GM23248 (cell line): ENCODE measurements at regions not wholly inside any gene's neighbourhood (a gene's known extent, or its start where the extent isn't known, plus 50 kb on each side); places are given as distances from the start of the nearest gene placed in this dataset.

Source experiments
- DNase-seq: peaks from one replicate; pipeline ENCODE4 v3.0.0-alpha.2; 2015
- H2AFZ ChIP-seq: fragments of 200-600 bp; sonication (generic); 2 replicates; pipeline ENCODE4 v1.6.1; 2016; ENCODE audit warnings: antibody characterized with exemption
- H3F3A ChIP-seq: fragments of 200-600 bp; sonication (generic); 2 replicates; pipeline ENCODE4 v1.6.1; 2016; ENCODE audit warnings: mild to moderate bottlenecking, antibody characterized with exemption, mixed run types; ENCODE audit not compliant: insufficient read depth
- H3K27ac ChIP-seq: fragments of 200-600 bp; sonication (generic); 2 replicates; pipeline ENCODE4 v1.5.1; 2016; ENCODE audit warnings: mild to moderate bottlenecking
- H3K27me3 ChIP-seq: fragments of 200-600 bp; sonication (generic); replicated peaks from 2 replicates; pipeline ENCODE4 v1.6.1; 2016; ENCODE audit warnings: mild to moderate bottlenecking; ENCODE audit not compliant: insufficient read depth
- H3K36me3 ChIP-seq: fragments of 200-600 bp; sonication (generic); 2 replicates; pipeline ENCODE4 v1.6.1; 2016; ENCODE audit warnings: low read depth, mild to moderate bottlenecking
- H3K4me1 ChIP-seq: fragments of 200-600 bp; sonication (generic); 2 replicates; pipeline ENCODE4 v1.6.1; 2016; ENCODE audit warnings: mild to moderate bottlenecking; ENCODE audit not compliant: insufficient read depth
- H3K4me2 ChIP-seq: fragments of 200-600 bp; sonication (generic); one replicate; pipeline ENCODE4 v1.6.1; 2016; ENCODE audit warnings: mild to moderate bottlenecking; ENCODE audit not compliant: unreplicated experiment
- H3K4me3 ChIP-seq: fragments of 200-600 bp; sonication (generic); 2 replicates; pipeline ENCODE4 v1.5.1; 2016; ENCODE audit warnings: mild to moderate bottlenecking
- H3K79me2 ChIP-seq: fragments of 200-600 bp; sonication (generic); 2 replicates; pipeline ENCODE4 v1.6.1; 2016; ENCODE audit warnings: mild to moderate bottlenecking; ENCODE audit not compliant: insufficient read depth
- H3K9ac ChIP-seq: fragments of 200-600 bp; sonication (generic); 2 replicates; pipeline ENCODE4 v1.6.1; 2016; ENCODE audit warnings: mild to moderate bottlenecking
- H3K9me2 ChIP-seq: fragments of 200-600 bp; sonication (generic); 2 replicates; pipeline ENCODE4 v1.6.1; 2016; ENCODE audit warnings: mixed run types, mild to moderate bottlenecking, moderate library complexity; ENCODE audit not compliant: insufficient read depth
- H3K9me3 ChIP-seq: fragments of 200-600 bp; sonication (generic); one replicate; pipeline ENCODE4 v1.6.1; 2017; ENCODE audit warnings: low read depth
- H4K20me1 ChIP-seq: fragments of 200-600 bp; sonication (generic); 2 replicates; pipeline ENCODE4 v1.6.0; 2016; ENCODE audit not compliant: insufficient read depth
- EZH2 ChIP-seq: fragments of 200-600 bp; sonication (generic); IDR thresholded peaks from 2 replicates; pipeline ENCODE4 v1.6.1; 2018; ENCODE audit warnings: antibody characterized with exemption, mild to moderate bottlenecking; ENCODE audit not compliant: insufficient read depth, poor library complexity, severe bottlenecking
- EZH2phosphoT487 ChIP-seq: fragments of 200-600 bp; sonication (generic); IDR thresholded peaks from 2 replicates; pipeline ENCODE4 v1.6.1; 2018; ENCODE audit warnings: antibody characterized with exemption, moderate library complexity, mild to moderate bottlenecking, low read depth; ENCODE audit not compliant: insufficient read depth
- WGBS, 2 experiments: methylation state at CpG; one replicate each; pipeline ENCODE4 v1.1.6; 2015 to 2017; ENCODE audit warnings: low lambda C conversion rate in 2 of 2, low coverage in 1 of 2; ENCODE audit errors: missing lambda C conversion rate in 2 of 2; 5-methylcytosine and 5-hydroxymethylcytosine counted together
- in situ Hi-C: fragments of 300-500 bp; cut with MboI; formaldehyde crosslinking; loops from 2 replicates; pipeline ENCODE4 v1.15.0; 2020

DNA sequence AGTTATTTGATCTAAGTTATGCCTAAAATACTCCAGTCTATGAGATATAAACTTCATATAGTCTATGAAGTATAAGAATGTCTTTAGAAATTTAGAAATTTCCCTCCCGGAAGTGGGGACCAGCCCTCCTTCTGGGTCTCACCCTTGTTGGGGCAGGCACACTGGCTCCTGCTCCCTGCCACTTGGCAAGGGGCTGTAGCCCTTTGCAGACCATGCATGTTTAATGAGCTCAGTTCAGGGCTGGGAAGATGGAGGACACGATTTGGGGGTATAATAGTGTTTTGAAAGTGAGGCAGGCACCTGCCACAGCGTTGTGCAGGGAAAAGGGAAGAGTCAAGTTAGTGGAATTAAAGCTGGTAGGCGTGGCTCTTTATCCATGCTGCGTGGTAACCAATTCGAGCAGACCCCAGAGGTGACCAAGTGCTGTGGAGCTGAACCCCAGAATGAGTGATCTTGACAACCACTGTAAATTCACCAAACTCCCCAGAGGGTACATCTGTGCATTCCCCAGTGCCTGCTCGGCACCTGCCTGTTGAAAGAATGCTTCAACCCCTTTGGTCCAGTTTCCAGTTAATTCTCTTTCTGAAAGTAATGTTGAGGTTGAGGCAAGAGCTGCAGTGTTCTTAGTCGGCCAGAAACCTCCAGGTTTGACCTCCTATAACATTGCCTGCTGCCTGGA lies 79.6 kb downstream of the DOP1B start:
- H3K9me2 ChIP-seq = no peaks in the 10 kb centered on the region
- H2AFZ ChIP-seq = no peak overlapping the region
- H3K4me3 ChIP-seq = no peak overlapping the region
- WGBS, 2 experiments = 77 to 81% methylated on average over 8 of the region's 8 CpGs
- TF ChIP-seq EZH2phosphoT487 (no peak), EZH2 (no peak)
- DNase-seq = no peak
- H3K79me2 ChIP-seq = no peaks in the 10 kb centered on the region
- no peaks in the 10 kb centered on the region for H3K4me1 ChIP-seq
- H3K27me3 ChIP-seq = no peaks in the 10 kb centered on the region
- H3K27ac ChIP-seq = no peak overlapping the region
- H4K20me1 ChIP-seq = no peaks in the 10 kb centered on the region
- H3K4me2 ChIP-seq = no peak overlapping the region
- in situ Hi-C loops = no loop called here
- no peaks in the 10 kb centered on the region for H3K9me3 ChIP-seq
- H3F3A ChIP-seq = 0 out of 2 replicates have a peak, but pooled peaks cover 6% of the 10 kb centered on the region
- no peaks in the 10 kb centered on the region for H3K36me3 ChIP-seq
- no peak overlapping the region for H3K9ac ChIP-seq

DNA sequence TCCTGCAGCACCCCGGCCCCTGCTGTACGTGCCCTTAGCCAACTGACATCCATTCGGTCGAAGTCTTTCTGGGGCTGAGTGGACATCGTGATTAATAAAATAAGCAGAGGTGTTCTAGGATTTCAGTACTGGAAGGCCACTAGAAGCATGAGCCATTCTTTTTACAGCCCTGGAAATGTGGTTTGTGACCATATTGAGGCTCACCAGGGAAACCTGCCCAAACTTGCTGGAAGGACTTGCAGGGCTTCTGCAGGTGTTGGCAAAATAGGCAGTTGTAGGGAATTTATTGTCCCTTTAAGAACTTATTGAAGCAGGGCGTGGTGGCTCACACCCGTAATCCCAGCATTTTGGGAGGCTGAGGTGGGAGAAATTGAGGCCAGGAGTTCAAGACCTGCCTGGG lies 80.8 kb downstream of the DOP1B start:
- TF ChIP-seq EZH2phosphoT487 = no peak
- TF ChIP-seq EZH2 = no peak
- DNase-seq = no peak
- Histone ChIP-seq H3K27me3 (no peaks in the 10 kb centered on the region), H4K20me1 (no peaks in the 10 kb centered on the region), H3K9me2 (no peaks in the 10 kb centered on the region), H3K4me1 (no peaks in the 10 kb centered on the region), H2AFZ (no peak overlapping the region), H3K36me3 (no peaks in the 10 kb centered on the region), H3K9me3 (no peaks in the 10 kb centered on the region), H3F3A (0 out of 2 replicates have a peak, but pooled peaks cover 6% of the 10 kb centered on the region), H3K4me2 (no peak overlapping the region), H3K27ac (no peak overlapping the region), H3K79me2 (no peaks in the 10 kb centered on the region), H3K9ac (no peak overlapping the region), H3K4me3 (no peak overlapping the region)
- WGBS, 2 experiments = 95 to 97% methylated on average over 7 of the region's 7 CpGs
- in situ Hi-C loops = no loop called here

DNA sequence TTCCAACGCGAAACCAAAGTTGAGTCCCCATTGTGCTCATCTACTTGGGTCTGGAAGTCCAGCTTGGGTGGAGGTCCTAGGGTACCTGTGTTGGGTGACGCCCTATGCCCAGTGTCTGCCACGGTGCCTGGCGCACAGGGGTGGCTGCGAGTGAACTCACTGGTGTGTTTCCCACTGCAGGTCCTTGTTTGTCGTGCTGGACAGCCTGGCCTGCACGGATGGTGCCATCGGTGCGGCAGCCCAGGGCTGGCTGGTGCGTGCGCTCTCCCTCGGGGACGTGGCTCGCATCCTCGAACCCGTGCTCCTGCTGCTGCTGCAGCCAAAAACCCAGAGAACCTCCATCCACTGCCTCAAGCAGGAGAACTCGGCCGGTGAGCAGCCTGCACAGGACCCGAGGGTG lies 80.4 kb upstream of the MORC3 start:
- WGBS, 2 experiments = 91 to 92% methylated on average over 19 to 20 of the region's 20 CpGs

DNA sequence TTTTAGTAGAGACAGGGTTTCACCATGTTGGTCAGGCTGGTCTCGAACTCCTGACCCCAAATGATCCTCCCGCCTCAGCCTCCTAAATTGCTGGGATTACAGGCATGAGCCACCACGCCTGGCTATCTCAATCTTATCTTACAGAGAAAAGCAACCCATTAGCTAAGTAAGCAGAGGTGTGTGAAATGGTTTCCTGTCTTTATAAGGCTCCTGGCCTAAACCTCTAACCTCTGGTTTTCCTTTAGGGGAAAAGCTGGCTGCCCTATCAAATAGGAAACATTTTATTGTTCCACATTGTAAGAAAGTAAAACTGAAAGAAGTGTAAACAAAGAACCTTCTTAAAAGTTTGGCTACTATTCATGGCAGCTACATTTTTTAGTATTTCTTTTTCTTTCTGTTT lies 78.3 kb upstream of the MORC3 start:
- no peak overlapping the region for H3K4me2 ChIP-seq
- in situ Hi-C loops = no loop called here
- H3K27me3 ChIP-seq = no peaks in the 10 kb centered on the region

More for the DNA sequence above, 80.4 kb upstream of the MORC3 start:
- no peaks in the 10 kb centered on the region for H3K4me1 ChIP-seq
- H3K4me2 ChIP-seq = no peak overlapping the region
- in situ Hi-C loops = no loop called here
- H3K9me3 ChIP-seq = no peaks in the 10 kb centered on the region
- DNase-seq = no peak
- no peak overlapping the region for H3K27ac ChIP-seq
- H3K27me3 ChIP-seq = no peaks in the 10 kb centered on the region
- no peaks in the 10 kb centered on the region for H3F3A ChIP-seq
- no peak overlapping the region for H3K4me3 ChIP-seq
- no peak overlapping the region for H3K9ac ChIP-seq
- no peaks in the 10 kb centered on the region for H3K79me2 ChIP-seq
- no peaks in the 10 kb centered on the region for H3K36me3 ChIP-seq
- H4K20me1 ChIP-seq = no peaks in the 10 kb centered on the region
- no peak for TF ChIP-seq EZH2phosphoT487
- TF ChIP-seq EZH2 = no peak
- H2AFZ ChIP-seq = no peak overlapping the region
- no peaks in the 10 kb centered on the region for H3K9me2 ChIP-seq

DNA sequence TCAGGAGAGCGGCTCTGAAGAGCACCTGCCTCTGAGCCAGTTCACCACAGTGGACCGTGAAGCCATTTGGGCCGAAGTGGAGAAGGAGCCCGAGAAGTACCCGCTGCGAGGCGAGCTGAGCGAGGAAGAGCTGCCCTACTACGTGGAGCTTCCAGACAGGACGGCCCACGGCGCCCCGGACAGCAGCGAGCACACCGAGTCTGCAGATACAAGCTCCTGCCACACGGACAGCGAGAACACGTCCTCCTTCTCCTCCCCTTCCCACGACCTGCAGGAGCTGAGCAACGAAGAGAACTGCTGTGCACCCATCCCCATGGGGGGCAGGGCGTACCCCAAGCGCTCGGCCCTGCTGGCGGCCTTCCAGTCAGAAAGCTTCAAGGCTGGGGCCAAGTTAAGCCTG lies 74.9 kb upstream of the MORC3 start:
- H2AFZ ChIP-seq = no peak overlapping the region
- 96 to 97% methylated on average over 21 to 24 of the region's 24 CpGs for WGBS, 2 experiments

More for the DNA sequence above, 78.3 kb upstream of the MORC3 start:
- WGBS, 2 experiments = 95 to 100% methylated on average over 3 of the region's 3 CpGs
- no peak for TF ChIP-seq EZH2
- H3K27ac ChIP-seq = no peak overlapping the region
- no peaks in the 10 kb centered on the region for H3K79me2 ChIP-seq
- no peaks in the 10 kb centered on the region for H4K20me1 ChIP-seq
- no peaks in the 10 kb centered on the region for H3F3A ChIP-seq
- no peak for DNase-seq
- H3K4me3 ChIP-seq = no peak overlapping the region
- H3K9me3 ChIP-seq = no peaks in the 10 kb centered on the region
- no peaks in the 10 kb centered on the region for H3K9me2 ChIP-seq
- H3K9ac ChIP-seq = no peak overlapping the region
- no peaks in the 10 kb centered on the region for H3K4me1 ChIP-seq
- no peaks in the 10 kb centered on the region for H3K36me3 ChIP-seq
- no peak overlapping the region for H2AFZ ChIP-seq

More for the DNA sequence above, 74.9 kb upstream of the MORC3 start:
- Histone ChIP-seq H3K27me3 (no peaks in the 10 kb centered on the region), H3K9me2 (no peaks in the 10 kb centered on the region), H3K79me2 (no peaks in the 10 kb centered on the region), H3K27ac (no peak overlapping the region), H4K20me1 (no peaks in the 10 kb centered on the region), H3K36me3 (peaks cover 8% of the 10 kb centered on the region; the same call in 1 of the 2 replicates), H3K4me1 (no peaks in the 10 kb centered on the region), H3K4me2 (no peak overlapping the region), H3K4me3 (no peak overlapping the region), H3K9ac (no peak overlapping the region), H3F3A (no peaks in the 10 kb centered on the region), H3K9me3 (no peaks in the 10 kb centered on the region)
- in situ Hi-C loops = no loop called here
- TF ChIP-seq EZH2 = no peak
- TF ChIP-seq EZH2phosphoT487 = no peak
- DNase-seq = no peak
